SU-DHL-6 (cell line): ENCODE measurements at regions not wholly inside any gene's neighbourhood (a gene's known extent, or its start where the extent isn't known, plus 50 kb on each side); places are given as distances from the start of the nearest gene placed in this dataset.

Source experiments
- CTCF ChIP-seq: fragments of 200-600 bp; sonication (generic); IDR thresholded peaks from one replicate; pipeline ENCODE4 v1.5.1; 2017; ENCODE audit warnings: antibody characterized with exemption, mild to moderate bottlenecking, low read length, moderate library complexity; ENCODE audit not compliant: insufficient read depth, poor library complexity, severe bottlenecking
- EZH2phosphoT487 ChIP-seq: fragments of 200-600 bp; sonication (generic), shearing (Covaris generic); conservative IDR thresholded peaks from 2 replicates; pipeline ENCODE4 v1.6.1; 2018; ENCODE audit warnings: mild to moderate bottlenecking, antibody characterized with exemption, low read length, moderate library complexity, mixed read lengths

GRCh38 chr9:29440449-29440848, 1867.2 kb upstream of the C9orf72 start:
- TF ChIP-seq CTCF = no peak
- no peak for TF ChIP-seq EZH2phosphoT487
